Liver (tissue), 8 donors: ENCODE measurements at regions not wholly inside any gene's neighbourhood (a gene's known extent, or its start where the extent isn't known, plus 50 kb on each side); places are given as distances from the start of the nearest gene placed in this dataset.

Experiments used
- DNase-seq: peaks from one replicate; pipeline ENCODE4 v3.0.0-alpha.2; 2017; ENCODE audit warnings: low spot score
- H3K27ac ChIP-seq, 2 donors: one replicate each; pipeline ENCODE4 v1.7.0; 2013; ENCODE audit warnings: inconsistent platforms in 2 of 2, low read length in 2 of 2, control low read depth in 1 of 2, low read depth in 1 of 2, mild to moderate bottlenecking in 1 of 2
- H3K27me3 ChIP-seq, 4 donors: one replicate each; pipeline versions ENCODE4 v1.6.1 to v1.7.0; 2013; ENCODE audit warnings: low read length in 3 of 4, inconsistent platforms in 1 of 4, mild to moderate bottlenecking in 1 of 4, moderate library complexity in 1 of 4; ENCODE audit not compliant: control insufficient read depth in 4 of 4, insufficient read depth in 4 of 4
- H3K36me3 ChIP-seq, 4 donors: one replicate each; pipeline versions ENCODE4 v1.6.1 to v1.7.0; 2013; ENCODE audit warnings: low read length in 3 of 4, mild to moderate bottlenecking in 3 of 4, low read depth in 1 of 4, moderate library complexity in 1 of 4; ENCODE audit not compliant: control insufficient read depth in 4 of 4, insufficient read depth in 3 of 4
- H3K4me1 ChIP-seq, 4 donors: one replicate each; pipeline versions ENCODE4 v1.6.1 to v1.7.0; 2013; ENCODE audit warnings: low read length in 3 of 4, mild to moderate bottlenecking in 3 of 4, moderate library complexity in 1 of 4; ENCODE audit not compliant: control insufficient read depth in 4 of 4, insufficient read depth in 4 of 4
- H3K4me3 ChIP-seq, 3 donors: one replicate each; pipeline versions ENCODE4 v1.6.1 to v1.7.0; 2013; ENCODE audit warnings: low read length in 3 of 3, control low read depth in 1 of 3, low read depth in 1 of 3, mild to moderate bottlenecking in 1 of 3
- H3K9ac ChIP-seq, 2 donors: one replicate each; pipeline ENCODE4 v1.7.0; 2013; ENCODE audit warnings: low read length in 2 of 2, mild to moderate bottlenecking in 2 of 2, moderate library complexity in 2 of 2, control low read depth in 1 of 2, low read depth in 1 of 2
- H3K9me3 ChIP-seq, 4 donors: one replicate each; pipeline versions ENCODE4 v1.6.1 to v1.7.0; 2013; ENCODE audit warnings: low read length in 3 of 4; ENCODE audit not compliant: control insufficient read depth in 4 of 4
- ATF3 ChIP-seq: IDR thresholded peaks from 2 replicates; pipeline ENCODE4 v1.6.1; 2016; ENCODE audit warnings: antibody characterized with exemption
- CTCF ChIP-seq: fragments of 150-350 bp; IDR thresholded peaks from 2 replicates; pipeline ENCODE4 v1.5.1; 2017; ENCODE audit warnings: improper control_type of control experiment, low read depth, low read length; ENCODE audit not compliant: missing input control
- EGR1 ChIP-seq, 2 donors: IDR thresholded peaks; 2 replicates each; pipeline ENCODE4 v1.6.1; 2016 to 2018; ENCODE audit warnings: antibody characterized with exemption in 2 of 2, low read depth in 2 of 2
- FOXA2 ChIP-seq: IDR thresholded peaks from 2 replicates; pipeline ENCODE4 v1.6.1; 2016; ENCODE audit warnings: antibody characterized with exemption
- GABPA ChIP-seq, 2 donors: IDR thresholded peaks in 1 of 2; conservative IDR thresholded peaks in 1 of 2; 2 replicates each; pipeline ENCODE4 v1.6.1; 2016; ENCODE audit warnings: antibody characterized with exemption in 2 of 2, mild to moderate bottlenecking in 1 of 2, moderate library complexity in 1 of 2
- HNF4A ChIP-seq, 2 donors: conservative IDR thresholded peaks; 2 replicates each; pipeline ENCODE4 v1.6.1; 2016; ENCODE audit warnings: antibody characterized with exemption in 2 of 2, mild to moderate bottlenecking in 2 of 2
- HNF4G ChIP-seq: IDR thresholded peaks from 2 replicates; pipeline ENCODE4 v1.6.1; 2016; ENCODE audit warnings: antibody characterized with exemption
- JUND ChIP-seq, 2 donors: IDR thresholded peaks; 2 replicates each; pipeline ENCODE4 v1.6.1; 2016; ENCODE audit warnings: antibody characterized with exemption in 2 of 2
- MAX ChIP-seq: IDR thresholded peaks from 2 replicates; pipeline ENCODE4 v1.6.1; 2016; ENCODE audit warnings: antibody characterized with exemption
- NR2F2 ChIP-seq: IDR thresholded peaks from 2 replicates; pipeline ENCODE4 v1.6.1; 2016; ENCODE audit warnings: antibody characterized with exemption
- RAD21 ChIP-seq, 2 donors: IDR thresholded peaks; 2 replicates each; pipeline ENCODE4 v1.6.1; 2016; ENCODE audit warnings: antibody characterized with exemption in 2 of 2, mild to moderate bottlenecking in 2 of 2
- REST ChIP-seq: IDR thresholded peaks from 2 replicates; pipeline ENCODE4 v1.6.1; 2016; ENCODE audit warnings: antibody characterized with exemption, mild to moderate bottlenecking
- RXRA ChIP-seq, 2 donors: IDR thresholded peaks; 2 replicates each; pipeline ENCODE4 v1.6.1; 2017 to 2018; ENCODE audit warnings: antibody characterized with exemption in 2 of 2, mild to moderate bottlenecking in 1 of 2
- SP1 ChIP-seq: IDR thresholded peaks from 2 replicates; pipeline ENCODE4 v1.6.1; 2018; ENCODE audit warnings: antibody characterized with exemption, mild to moderate bottlenecking
- TAF1 ChIP-seq: conservative IDR thresholded peaks from 2 replicates; pipeline ENCODE4 v1.6.1; 2016; ENCODE audit warnings: antibody characterized with exemption, mild to moderate bottlenecking
- YY1 ChIP-seq: IDR thresholded peaks from 2 replicates; pipeline ENCODE4 v1.6.1; 2016; ENCODE audit warnings: antibody characterized with exemption, mild to moderate bottlenecking
- ZBTB33 ChIP-seq: IDR thresholded peaks from 2 replicates; pipeline ENCODE4 v1.6.1; 2016; ENCODE audit warnings: antibody characterized with exemption
- WGBS: extraction: QIAGEN DNeasy Blood & Tissue Kit; methylation state at CpG from one replicate; pipeline ENCODE4 v1.1.7; 2013; 5-methylcytosine and 5-hydroxymethylcytosine counted together
- donor health status: healthy.
- donor health status: healthy.
- donor health status: healthy.
- donor health status: healthy.
- donor health status: healthy.

GRCh38 chr9:73863924-73864323, 633.2 kb upstream of the RORB start:
- no peaks in the 10 kb centered on the region for H3K36me3 ChIP-seq
- no peak for TF ChIP-seq JUND (IDR thresholded peaks at IDR 0.05)
- TF ChIP-seq EGR1 (IDR thresholded peaks at IDR 0.05; ENCODE audit: low read depth in 2 of 2): no peak
- TF ChIP-seq GABPA (IDR thresholded peaks at IDR 0.05 in 1 of 2, conservative IDR thresholded peaks at IDR 0.05 in 1 of 2): no peak
- TF ChIP-seq ATF3: no peak
- TF ChIP-seq ZBTB33: no peak
- TF ChIP-seq HNF4G: no peak
- no peak for TF ChIP-seq NR2F2
- no peak for TF ChIP-seq RAD21 (IDR thresholded peaks at IDR 0.05)
- TF ChIP-seq RXRA (IDR thresholded peaks at IDR 0.05): no peak
- TF ChIP-seq FOXA2: no peak
- TF ChIP-seq TAF1: no peak
- no peak for TF ChIP-seq CTCF
- no peak for TF ChIP-seq SP1
- TF ChIP-seq REST: no peak
- no peak for TF ChIP-seq HNF4A (conservative IDR thresholded peaks at IDR 0.05)
- TF ChIP-seq YY1: no peak
- TF ChIP-seq MAX: no peak
- H3K9me3 ChIP-seq: no peaks in the 10 kb centered on the region
- no peak overlapping the region for H3K9ac ChIP-seq
- no peak for DNase-seq
- H3K4me3 ChIP-seq: no peak overlapping the region
- no peaks in the 10 kb centered on the region for H3K4me1 ChIP-seq
- no peaks in the 10 kb centered on the region for H3K27me3 ChIP-seq
- H3K27ac ChIP-seq: no peak overlapping the region

- no peak for TF ChIP-seq NR2F2
- no peak for TF ChIP-seq MAX
- TF ChIP-seq ATF3: no peak
- TF ChIP-seq RAD21 (IDR thresholded peaks at IDR 0.05): no peak
- no peak for TF ChIP-seq HNF4G
- TF ChIP-seq YY1: no peak
- H3K36me3 ChIP-seq: no peaks in the 10 kb centered on the region
- no peaks in the 10 kb centered on the region for H3K9me3 ChIP-seq
- H3K27me3 ChIP-seq: no peaks in the 10 kb centered on the region
- H3K9ac ChIP-seq: no peak overlapping the region
- no peaks in the 10 kb centered on the region for H3K4me1 ChIP-seq
- H3K4me3 ChIP-seq: no peak overlapping the region
- DNase-seq: no peak
- 89% methylated on average over 4 of the region's 4 CpGs for WGBS
- H3K27ac ChIP-seq: no peak overlapping the region
Observed at GRCh38 chr9:73866451-73866850, 630.7 kb upstream of the RORB start.
